Loucy (cell line): ENCODE measurements at regions not wholly inside any gene's neighbourhood (a gene's known extent, or its start where the extent isn't known, plus 50 kb on each side); places are given as distances from the start of the nearest gene placed in this dataset.

Experiments
- H2AFZ ChIP-seq: fragments of 200-600 bp; sonication (generic); 2 replicates; pipeline ENCODE4 v1.6.0; 2016; ENCODE audit warnings: antibody characterized with exemption, mild to moderate bottlenecking, low read length, moderate library complexity
- H3F3A ChIP-seq: fragments of 200-600 bp; 2 replicates; pipeline ENCODE4 v1.6.0; 2016; ENCODE audit warnings: antibody characterized with exemption, low read depth, mild to moderate bottlenecking
- H3K27me3 ChIP-seq: fragments of 200-600 bp; sonication (generic); 2 replicates; pipeline ENCODE4 v1.6.1; 2014; ENCODE audit warnings: low read length, mild to moderate bottlenecking; ENCODE audit not compliant: insufficient read depth, poor library complexity, severe bottlenecking
- H3K36me3 ChIP-seq: fragments of 200-600 bp; sonication (generic); 2 replicates; pipeline ENCODE4 v1.6.1; 2016; ENCODE audit warnings: low read length; ENCODE audit not compliant: insufficient read depth
- H3K4me1 ChIP-seq: fragments of 200-600 bp; sonication (generic); 2 replicates; pipeline ENCODE4 v1.5.1; 2014; ENCODE audit warnings: low read length, mild to moderate bottlenecking; ENCODE audit not compliant: insufficient read depth, poor library complexity, severe bottlenecking
- H3K4me2 ChIP-seq: fragments of 200-600 bp; sonication (generic); 2 replicates; pipeline ENCODE4 v1.6.0; 2014; ENCODE audit warnings: antibody characterized with exemption, low read length, low read depth, mild to moderate bottlenecking; ENCODE audit not compliant: poor library complexity, severe bottlenecking
- H3K4me3 ChIP-seq: fragments of 200-600 bp; sonication (generic); 2 replicates; pipeline ENCODE4 v1.5.1; 2014; ENCODE audit warnings: low read length, mild to moderate bottlenecking, mixed read lengths; ENCODE audit not compliant: poor library complexity, severe bottlenecking
- H3K79me2 ChIP-seq: fragments of 200-600 bp; sonication (generic); 2 replicates; pipeline ENCODE4 v1.6.1; 2014; ENCODE audit warnings: low read length; ENCODE audit not compliant: insufficient read depth
- H3K9ac ChIP-seq: fragments of 200-600 bp; sonication (generic); 2 replicates; pipeline ENCODE4 v1.6.0; 2014; ENCODE audit warnings: mild to moderate bottlenecking, low read depth, low read length, moderate library complexity; ENCODE audit not compliant: poor library complexity, severe bottlenecking
- H3K9me2 ChIP-seq: fragments of 200-600 bp; sonication (generic); replicated peaks from 2 replicates; pipeline ENCODE4 v1.6.1; 2016; ENCODE audit warnings: low read depth, low read length, mixed read lengths
- H3K9me3 ChIP-seq: fragments of 200-600 bp; sonication (generic); 2 replicates; pipeline ENCODE4 v1.6.1; 2014; ENCODE audit warnings: mild to moderate bottlenecking, antibody characterized with exemption, low read length, low read depth; ENCODE audit not compliant: insufficient read depth
- H4K20me1 ChIP-seq: fragments of 200-600 bp; sonication (generic); 2 replicates; pipeline ENCODE4 v1.6.0; 2014; ENCODE audit warnings: antibody characterized with exemption, low read length, mild to moderate bottlenecking; ENCODE audit not compliant: insufficient read depth, poor library complexity, severe bottlenecking
- EZH2phosphoT487 ChIP-seq: fragments of 200-600 bp; IDR thresholded peaks from 2 replicates; pipeline ENCODE4 v1.6.1; 2018; ENCODE audit warnings: antibody characterized with exemption, mild to moderate bottlenecking, moderate library complexity, borderline replicate concordance
- TF ChIP-seq, protein P1 (sequence below): fragments of 200-600 bp; sonication (generic); conservative IDR thresholded peaks from 2 replicates; pipeline ENCODE4 v1.5.1; 2014; ENCODE audit warnings: mild to moderate bottlenecking, antibody characterized with exemption, low read length

DNA sequence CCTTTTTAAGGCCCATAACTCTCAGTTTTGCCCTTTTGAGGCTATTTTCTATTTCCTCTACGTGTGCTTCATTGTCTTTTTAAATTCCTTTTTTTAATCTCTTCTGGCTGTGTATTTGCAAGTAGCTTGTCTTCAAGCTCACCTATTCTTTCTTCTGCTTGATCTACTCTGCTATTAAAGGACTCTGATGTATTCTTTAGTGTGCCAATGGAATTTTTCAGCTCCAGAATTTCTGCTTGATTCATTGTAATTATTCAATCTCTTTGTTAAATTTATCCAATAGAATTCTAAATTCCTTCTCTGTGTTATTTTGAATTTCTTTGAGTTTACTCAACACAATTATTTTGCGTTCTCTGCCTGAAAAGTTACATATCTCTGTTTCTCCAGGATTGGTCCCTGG is 178.7 kb downstream of the FAM170A start:
- H3K36me3 ChIP-seq = no peaks in the 10 kb centered on the region
- no peak overlapping the region for H3K4me2 ChIP-seq
- no peak overlapping the region for H3K4me3 ChIP-seq
- no peaks in the 10 kb centered on the region for H4K20me1 ChIP-seq
- H3K9me2 ChIP-seq = no peaks in the 10 kb centered on the region
- no peak overlapping the region for H3K9ac ChIP-seq
- no peaks in the 10 kb centered on the region for H3F3A ChIP-seq
- H3K79me2 ChIP-seq = no peaks in the 10 kb centered on the region
- no peaks in the 10 kb centered on the region; the same call in 1 of the 2 replicates for H3K9me3 ChIP-seq
- H2AFZ ChIP-seq = no peak overlapping the region
- TF ChIP-seq EZH2phosphoT487 = no peak
- TF ChIP-seq, protein P1, sequence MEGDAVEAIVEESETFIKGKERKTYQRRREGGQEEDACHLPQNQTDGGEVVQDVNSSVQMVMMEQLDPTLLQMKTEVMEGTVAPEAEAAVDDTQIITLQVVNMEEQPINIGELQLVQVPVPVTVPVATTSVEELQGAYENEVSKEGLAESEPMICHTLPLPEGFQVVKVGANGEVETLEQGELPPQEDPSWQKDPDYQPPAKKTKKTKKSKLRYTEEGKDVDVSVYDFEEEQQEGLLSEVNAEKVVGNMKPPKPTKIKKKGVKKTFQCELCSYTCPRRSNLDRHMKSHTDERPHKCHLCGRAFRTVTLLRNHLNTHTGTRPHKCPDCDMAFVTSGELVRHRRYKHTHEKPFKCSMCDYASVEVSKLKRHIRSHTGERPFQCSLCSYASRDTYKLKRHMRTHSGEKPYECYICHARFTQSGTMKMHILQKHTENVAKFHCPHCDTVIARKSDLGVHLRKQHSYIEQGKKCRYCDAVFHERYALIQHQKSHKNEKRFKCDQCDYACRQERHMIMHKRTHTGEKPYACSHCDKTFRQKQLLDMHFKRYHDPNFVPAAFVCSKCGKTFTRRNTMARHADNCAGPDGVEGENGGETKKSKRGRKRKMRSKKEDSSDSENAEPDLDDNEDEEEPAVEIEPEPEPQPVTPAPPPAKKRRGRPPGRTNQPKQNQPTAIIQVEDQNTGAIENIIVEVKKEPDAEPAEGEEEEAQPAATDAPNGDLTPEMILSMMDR = no peak
- no peaks in the 10 kb centered on the region for H3K4me1 ChIP-seq
- no peaks in the 10 kb centered on the region for H3K27me3 ChIP-seq

GRCh38 chr5:119808474-119808873 is 179.1 kb downstream of the FAM170A start:
- Histone ChIP-seq H3K9ac (no peak overlapping the region), H2AFZ (no peak overlapping the region), H3K79me2 (no peaks in the 10 kb centered on the region), H3K36me3 (no peaks in the 10 kb centered on the region), H3K4me2 (no peak overlapping the region), H3K4me1 (no peaks in the 10 kb centered on the region), H3K9me3 (no peaks in the 10 kb centered on the region; the same call in 1 of the 2 replicates), H3K9me2 (no peaks in the 10 kb centered on the region), H3K4me3 (no peak overlapping the region), H3K27me3 (no peaks in the 10 kb centered on the region), H4K20me1 (no peaks in the 10 kb centered on the region), H3F3A (no peaks in the 10 kb centered on the region)
- no peak for TF ChIP-seq EZH2phosphoT487
- TF ChIP-seq, protein P1 = no peak

- Histone ChIP-seq H3K79me2 (no peaks in the 10 kb centered on the region), H3K27me3 (no peaks in the 10 kb centered on the region), H3K4me1 (no peaks in the 10 kb centered on the region), H2AFZ (no peak overlapping the region), H3K9ac (no peak overlapping the region), H3K9me3 (no peaks in the 10 kb centered on the region; the same call in 1 of the 2 replicates), H3K36me3 (no peaks in the 10 kb centered on the region), H3F3A (no peaks in the 10 kb centered on the region), H3K9me2 (no peaks in the 10 kb centered on the region), H3K4me2 (no peak overlapping the region), H4K20me1 (no peaks in the 10 kb centered on the region), H3K4me3 (no peak overlapping the region)
- no peak for TF ChIP-seq EZH2phosphoT487
- TF ChIP-seq, protein P1 = no peak
These were observed 180.9 kb downstream of the FAM170A start for GRCh38 chr5:119810217-119810616.
